Sciatic nerve (tissue), 2 donors: ENCODE measurements at regions not wholly inside any gene's neighbourhood (a gene's known extent, or its start where the extent isn't known, plus 50 kb on each side); places are given as distances from the start of the nearest gene placed in this dataset.
"Not testable (repeated sequence)": the region's sequence is repeated elsewhere in the genome, so short reads cannot be mapped to it uniquely, and the experiment has no call there.

ENCODE experiments used
- ATAC-seq: fragments of 200-7000 bp; cut with Tn5 transposase; one replicate; pipeline ENCODE4 v1.9.1; 2020; ENCODE audit warnings: mild to moderate bottlenecking, moderate library complexity
- DNase-seq: peaks from one replicate; pipeline ENCODE4 v3.0.0-alpha.2; 2020; ENCODE audit warnings: low spot score
- intact Hi-C: fragments of 100-400 bp; cut with DNase I; formaldehyde crosslinking; loops from one replicate; pipeline ENCODE4 v1.14.2; 2022
- donor health status: DM: no; HTN: no; CAD: no.
- donor health status: DM: no; HTN: no; CAD: no.

GRCh38 chr1:73676186-73676585 lies 521.8 kb downstream of the LRRIQ3 start:
- intact Hi-C loops = no loop called here
- ATAC-seq = no peak
- DNase-seq = no peak

GRCh38 chr1:73674945-73675561 lies 522.9 kb downstream of the LRRIQ3 start:
- intact Hi-C loops = no loop called here
- ATAC-seq (no peak), DNase-seq (no peak)

- intact Hi-C loops = no loop called here
- ATAC-seq = no peak
- DNase-seq = no peak
Observed at GRCh38 chr1:73673971-73674370, 524.0 kb downstream of the LRRIQ3 start.

GRCh38 chr1:73671530-73671929 lies 526.4 kb downstream of the LRRIQ3 start:
- intact Hi-C loops = no loop called here
- DNase-seq (no peak), ATAC-seq (no peak)

- DNase-seq, intact Hi-C loops, ATAC-seq: not testable (repeated sequence)
Observed at GRCh38 chr1:73667959-73668358, 530.0 kb downstream of the LRRIQ3 start.

DNA sequence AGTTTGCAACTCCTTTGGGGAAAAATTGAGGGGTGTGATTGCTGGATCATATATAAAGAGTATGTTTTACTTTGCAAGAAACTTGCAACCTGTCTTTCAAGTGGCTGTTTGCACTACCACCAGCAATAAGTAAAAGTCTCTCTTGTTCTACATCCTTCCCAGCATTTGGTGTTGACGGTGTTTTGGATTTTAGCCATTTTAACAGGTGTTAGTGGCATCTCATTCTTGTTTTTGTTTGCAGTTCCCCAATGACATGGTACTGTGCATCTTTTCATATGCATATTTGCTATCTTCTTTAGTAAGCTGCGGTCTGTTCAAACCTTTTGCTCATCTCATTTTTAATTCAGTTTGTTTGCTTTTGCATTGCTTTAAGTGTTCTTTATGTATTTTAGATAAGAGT lies 535.5 kb downstream of the LRRIQ3 start:
- ATAC-seq = no peak
- intact Hi-C loops = no loop called here
- no peak for DNase-seq

- ATAC-seq (no peak), DNase-seq (no peak)
- intact Hi-C loops = no loop called here
Observed at GRCh38 chr1:73659136-73659535, 538.8 kb downstream of the LRRIQ3 start.

DNA sequence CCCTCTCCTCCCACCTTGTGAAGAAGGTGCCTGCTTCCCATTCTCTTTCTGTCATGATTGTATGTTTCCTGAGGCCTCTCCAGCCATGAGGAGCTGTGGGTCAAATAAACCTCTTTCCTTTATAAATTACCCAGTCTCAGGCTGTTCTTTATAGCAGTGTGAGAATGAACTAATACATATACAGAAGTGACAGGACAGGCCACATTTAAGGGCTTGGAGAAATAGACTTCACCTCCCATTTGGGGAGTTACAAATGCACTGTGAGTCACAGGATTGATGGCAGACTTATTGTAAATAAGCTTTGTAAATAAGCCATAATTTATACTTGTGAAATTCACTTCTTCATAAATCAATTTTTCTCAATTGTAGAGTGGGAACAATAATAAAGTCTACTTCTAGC lies 543.3 kb downstream of the LRRIQ3 start:
- DNase-seq (no peak), ATAC-seq (no peak)
- intact Hi-C loops = no loop called here

DNA sequence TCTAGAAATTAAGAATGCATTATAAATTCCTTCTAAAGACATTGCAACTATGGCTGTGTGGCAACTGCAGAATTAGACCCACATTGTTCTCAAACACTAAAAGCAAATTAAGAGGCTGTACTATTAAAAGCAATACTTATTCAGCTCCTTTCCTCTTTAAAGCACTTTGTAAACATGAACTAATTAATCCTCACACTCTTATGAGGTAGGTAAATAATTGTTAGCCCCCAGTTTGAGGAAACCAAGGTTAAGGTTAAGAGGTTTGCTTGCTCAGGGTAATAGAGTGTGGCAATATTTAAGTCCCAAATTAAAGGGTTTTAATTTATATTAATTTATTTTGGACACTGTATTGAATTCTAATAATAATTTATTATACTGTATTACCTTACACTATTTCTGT lies 553.8 kb downstream of the LRRIQ3 start:
- ATAC-seq = no peak
- intact Hi-C loops = no loop called here

DNA sequence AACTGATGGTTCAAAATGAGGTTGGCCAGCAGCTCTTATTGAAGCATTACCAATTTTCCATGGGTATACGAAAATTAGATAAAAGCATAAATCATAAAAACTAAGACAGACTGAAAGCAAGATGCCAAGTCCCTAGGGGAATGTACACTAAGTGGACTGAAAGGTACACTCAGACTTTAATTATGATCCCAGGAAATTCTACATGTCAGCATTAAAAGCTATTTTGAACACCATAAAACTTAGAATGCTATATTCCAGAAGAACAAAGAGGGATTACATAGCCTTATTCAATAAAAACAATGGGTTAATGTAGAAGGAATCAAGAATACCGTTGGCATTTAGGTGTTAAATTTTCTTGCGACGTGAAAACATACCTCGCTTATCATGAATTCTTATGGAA lies 558.5 kb downstream of the LRRIQ3 start:
- intact Hi-C loops = no loop called here
- no peak for ATAC-seq
- DNase-seq = no peak

More for the DNA sequence above, 553.8 kb downstream of the LRRIQ3 start:
- no peak for DNase-seq

GRCh38 chr1:73637264-73637663 lies 560.7 kb downstream of the LRRIQ3 start:
- no peak for ATAC-seq
- intact Hi-C loops = no loop called here
- DNase-seq = no peak

GRCh38 chr1:73635021-73635420 lies 563.0 kb downstream of the LRRIQ3 start:
- no peak for ATAC-seq
- no peak for DNase-seq
- intact Hi-C loops = no loop called here

- ATAC-seq (no peak), DNase-seq (no peak)
- intact Hi-C loops = no loop called here
Observed at GRCh38 chr1:73627723-73628122, 570.3 kb downstream of the LRRIQ3 start.

DNA sequence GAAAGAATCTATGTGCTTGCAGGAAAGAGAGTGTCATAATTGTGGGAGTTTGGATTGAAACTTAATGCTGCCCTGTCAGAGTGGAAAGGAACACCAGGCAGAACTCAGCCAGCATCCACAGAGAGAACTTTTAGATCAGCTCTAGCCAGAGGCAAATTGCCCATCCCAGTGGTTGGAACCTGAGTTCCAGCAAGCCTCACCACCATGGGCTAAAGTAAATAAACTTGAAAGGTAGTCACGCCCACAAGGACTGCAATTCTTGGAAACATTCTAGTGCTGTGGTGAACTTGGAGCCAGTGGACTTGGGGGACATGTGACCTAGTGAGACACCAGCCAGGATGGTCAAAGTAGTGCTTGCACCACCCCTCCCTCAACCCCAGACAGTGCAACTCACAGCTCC lies 571.6 kb downstream of the LRRIQ3 start:
- ATAC-seq = no peak
- no peak for DNase-seq
- intact Hi-C loops = no loop called here

- intact Hi-C loops = no loop called here
- no peak for ATAC-seq
- DNase-seq = no peak
Observed at GRCh38 chr1:73623946-73624345, 574.0 kb downstream of the LRRIQ3 start.

GRCh38 chr1:73617145-73617544 lies 580.8 kb downstream of the LRRIQ3 start:
- no peak for DNase-seq
- intact Hi-C loops = no loop called here
- no peak for ATAC-seq

- ATAC-seq = no peak
- intact Hi-C loops = no loop called here
- no peak for DNase-seq
Observed at GRCh38 chr1:73611681-73612080, 586.3 kb downstream of the LRRIQ3 start.

- intact Hi-C loops = no loop called here
- no peak for DNase-seq
- ATAC-seq = no peak
Observed at GRCh38 chr1:73604739-73605138, 593.2 kb downstream of the LRRIQ3 start.

DNA sequence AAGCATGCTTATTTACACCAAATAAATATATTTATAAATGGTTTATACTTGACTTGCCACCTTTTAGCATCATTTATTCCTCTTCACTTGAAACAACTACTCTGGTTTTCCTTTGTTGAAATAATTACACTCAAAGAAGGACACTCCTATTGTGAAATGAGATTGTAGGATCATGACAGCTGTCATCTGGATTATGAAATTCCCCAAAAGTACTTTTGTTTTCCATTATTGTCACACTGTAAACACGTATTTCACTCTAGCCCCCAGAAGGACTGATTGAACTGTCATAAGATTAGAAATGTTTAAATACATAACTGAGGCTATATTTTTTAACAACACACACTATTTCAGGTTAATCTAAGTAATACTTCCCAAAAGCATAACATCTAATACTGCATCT lies 593.8 kb downstream of the LRRIQ3 start:
- intact Hi-C loops = no loop called here
- DNase-seq (no peak), ATAC-seq (no peak)

DNA sequence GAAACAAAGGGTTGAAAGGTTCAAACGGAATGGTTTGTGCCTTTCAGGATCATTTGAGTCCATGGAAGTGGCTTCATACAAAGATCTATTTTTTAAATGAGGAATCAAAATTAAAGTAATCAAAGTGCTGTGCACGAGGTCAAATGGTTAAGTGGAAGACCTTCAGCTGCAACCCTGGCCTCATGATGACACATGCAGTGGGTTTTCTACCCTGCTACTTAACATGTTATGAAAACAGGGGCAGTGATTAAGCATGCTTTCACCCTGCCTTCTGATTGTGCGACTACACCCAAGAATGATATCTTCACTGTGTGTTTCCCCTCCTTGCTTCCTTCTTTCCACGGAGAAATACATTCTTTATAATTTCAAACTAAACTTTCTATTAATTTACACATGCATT lies 604.2 kb downstream of the LRRIQ3 start:
- no peak for ATAC-seq
- intact Hi-C loops = no loop called here
- DNase-seq = no peak

DNA sequence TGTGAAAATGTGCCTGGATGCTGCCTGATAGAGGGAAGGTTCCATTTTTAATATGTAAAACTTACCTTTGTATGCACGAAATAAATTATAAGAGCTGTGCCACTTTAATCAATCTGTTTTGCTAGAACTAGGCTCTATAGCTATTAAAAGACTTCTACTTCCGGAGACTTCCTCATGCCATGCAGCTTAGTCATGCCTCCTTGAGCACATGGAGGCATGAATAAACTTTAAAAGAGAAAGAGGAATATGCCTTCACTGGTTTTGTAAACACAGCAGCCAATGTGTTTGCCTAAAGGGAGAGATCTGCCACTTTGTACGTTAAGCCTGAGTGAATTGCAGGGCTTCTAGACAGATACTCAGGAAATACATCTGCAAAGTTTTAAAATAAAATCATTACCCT lies 604.6 kb downstream of the LRRIQ3 start:
- ATAC-seq = no peak
- DNase-seq = no peak
- intact Hi-C loops = no loop called here

DNA sequence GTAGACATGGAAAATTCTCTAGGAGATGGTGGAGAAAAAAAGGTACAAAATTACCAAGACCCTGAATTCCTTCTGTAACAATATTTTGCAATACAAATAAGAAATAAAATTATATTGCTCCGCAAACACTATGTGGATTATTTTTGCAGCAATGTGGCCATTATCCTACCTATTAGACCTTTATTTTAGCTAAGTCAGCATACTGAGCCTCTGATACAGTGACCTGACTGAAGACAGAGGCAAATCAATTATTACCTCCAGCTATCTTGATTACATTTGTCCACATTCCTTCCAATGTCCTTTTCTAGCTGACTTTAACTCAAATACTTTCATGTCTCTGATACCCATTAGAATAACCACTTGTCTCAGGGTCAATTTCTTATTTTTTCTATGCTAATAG lies 610.9 kb downstream of the LRRIQ3 start:
- ATAC-seq (no peak), DNase-seq (no peak)
- intact Hi-C loops = no loop called here
